Heart right ventricle (tissue), 16 donors: ENCODE measurements at regions not wholly inside any gene's neighbourhood (a gene's known extent, or its start where the extent isn't known, plus 50 kb on each side); places are given as distances from the start of the nearest gene placed in this dataset.

Experiments used
- ATAC-seq, 8 donors: fragments of 200-7000 bp; cut with Tn5 transposase; one replicate each; pipeline ENCODE4 v1.9.1; 2020; ENCODE audit warnings: mild to moderate bottlenecking in 8 of 8, moderate library complexity in 8 of 8, moderate number of reproducible peaks in 1 of 8
- DNase-seq, 2 donors: peaks; one replicate each; pipeline ENCODE4 v3.0.0-alpha.2; 2020
- H3K27ac ChIP-seq, 10 donors: fragments of 200-600 bp; sonication (generic) in 2 of 10; one replicate each; pipeline versions ENCODE4 v1.5.0 to v1.8.0; 2020 to 2022; ENCODE audit warnings: mild to moderate bottlenecking in 3 of 10
- H3K27me3 ChIP-seq, 7 donors: fragments of 200-600 bp; one replicate each; pipeline ENCODE4 v1.8.0; 2021 to 2022; ENCODE audit warnings: mild to moderate bottlenecking in 2 of 7
- H3K36me3 ChIP-seq, 9 donors: fragments of 200-600 bp; sonication (generic) in 1 of 9; one replicate each; pipeline versions ENCODE4 v1.5.0 to v1.8.0; 2020 to 2022; ENCODE audit warnings: mild to moderate bottlenecking in 2 of 9
- H3K4me1 ChIP-seq, 9 donors: fragments of 200-600 bp; sonication (generic) in 1 of 9; one replicate each; pipeline versions ENCODE4 v1.5.0 to v1.8.0; 2020 to 2022; ENCODE audit warnings: mild to moderate bottlenecking in 4 of 9
- H3K4me3 ChIP-seq, 10 donors: fragments of 200-600 bp; sonication (generic) in 2 of 10; one replicate each; pipeline versions ENCODE4 v1.5.0 to v1.8.0; 2020 to 2022; ENCODE audit warnings: mild to moderate bottlenecking in 7 of 10, moderate library complexity in 2 of 10
- H3K9me3 ChIP-seq, 11 donors: fragments of 200-600 bp in 10 of 11; sonication (generic) in 2 of 11; one replicate each; pipeline versions ENCODE4 v1.5.0 to v1.8.0; 2013 to 2022; ENCODE audit warnings: mild to moderate bottlenecking in 2 of 11, control low read depth in 1 of 11, moderate library complexity in 1 of 11
- WGBS, 2 donors: extraction: QIAGEN DNeasy Blood & Tissue Kit; methylation state at CpG; one replicate each; pipeline ENCODE4 v1.1.7; 2013; ENCODE audit warnings: inconsistent platforms in 1 of 2; 5-methylcytosine and 5-hydroxymethylcytosine counted together
- intact Hi-C, 10 donors: fragments of 100-400 bp; cut with DNase I; formaldehyde crosslinking; loops; one replicate each; pipeline versions ENCODE4 v1.11.1 to v1.14.2; 2022
- TF ChIP-seq, protein P1 (sequence below), 9 donors: fragments of 200-600 bp; sonication (generic) in 2 of 9; IDR thresholded peaks; one replicate each; pipeline versions ENCODE4 v1.5.0 to v1.8.0; 2021 to 2022; ENCODE audit warnings: antibody characterized with exemption in 9 of 9, mild to moderate bottlenecking in 5 of 9, moderate library complexity in 1 of 9
- donor health status: Arrhythmogenic right ventricular cardiomyopathy.
- donor health status: ischemic (EF 13 %, LVEDD 7.1; RV severe dilation, severe dysfunction).
- donor health status: healthy with polysubstance abuse.
- donor health status: DM: no; HTN: yes; CAD: no.
- donor health status: DM: no; HTN: no; CAD: no.
- donor health status: ischemic (EF 25% LVEDD 6.9; RV normal size, moderate dysfunction).
- donor health status: ischemic (EF 25% LVEDD 5.7; RV mildly dilated, moderate dysfunction).
- donor health status: healthy.
- donor health status: DM: yes; HTN: yes; CAD: no.
- donor health status: Ischemic cardiomyopathy.
- donor health status: ischemic (EF 35%, LVEDD 5.7; RV mildly dilated, moderate dysfunction).
- donor health status: nonischemic (EF 11% LVEDD 7.7; RV severe dilation, severe dysfunction).
- donor health status: DM: yes; HTN: yes; CAD: no.
- donor health status: PGD.
- donor health status: ischemic (EF 29% LVEDD 5.4; RV normal size, mild dysfunction).
- donor health status: nonischemic (EF 23%, LVEDD 6.1; RV moderate dilation, normal function).

DNA sequence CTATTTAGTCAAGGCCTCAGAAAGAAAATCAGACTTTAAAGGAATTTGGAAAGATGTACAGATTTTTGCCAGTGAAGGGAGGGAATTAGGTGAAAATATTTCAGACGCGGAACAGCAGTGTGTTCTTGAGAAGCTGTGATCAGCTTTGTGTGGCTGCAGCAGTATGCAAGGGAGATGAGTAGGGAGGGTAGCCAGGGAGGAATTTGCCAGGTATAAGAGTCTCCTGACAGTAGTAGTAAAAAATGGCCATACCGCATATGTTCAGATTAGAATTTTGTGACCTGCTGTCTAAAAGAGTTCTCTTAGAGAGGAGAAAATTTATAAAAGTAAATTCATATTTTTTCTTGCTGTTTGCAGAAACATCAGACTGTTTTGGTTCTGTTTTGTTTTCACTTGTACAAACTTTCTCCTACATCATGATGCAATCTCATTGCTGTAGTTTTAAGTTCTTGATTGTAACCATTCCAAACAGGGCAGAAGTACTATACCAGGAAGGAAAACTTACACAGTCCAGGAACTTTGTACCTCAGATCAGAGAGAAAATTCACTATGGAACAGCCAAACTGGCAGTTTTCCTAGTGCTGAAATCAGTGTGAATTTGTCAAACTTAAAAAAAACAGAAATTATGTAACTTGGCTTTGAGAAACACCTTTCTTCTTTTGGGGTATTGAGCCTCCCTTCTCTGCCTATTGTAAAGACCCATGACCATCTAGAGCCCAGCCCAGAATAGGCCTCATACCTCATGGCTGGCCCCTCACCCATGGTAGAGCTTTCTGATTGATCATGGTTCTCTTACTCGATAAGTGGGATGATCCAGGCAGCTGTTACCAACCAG lies 78.4 kb upstream of the NR3C1 start:
- Histone ChIP-seq H3K9me3 (no peaks in the 10 kb centered on the region), H3K4me1 (peaks cover 0 to 14% (median 3%) of the 10 kb centered on the region in 9 donors), H3K27ac (no peak overlapping the region), H3K36me3 (no peaks in the 10 kb centered on the region), H3K4me3 (no peak overlapping the region), H3K27me3 (no peaks in the 10 kb centered on the region)
- TF ChIP-seq, protein P1, sequence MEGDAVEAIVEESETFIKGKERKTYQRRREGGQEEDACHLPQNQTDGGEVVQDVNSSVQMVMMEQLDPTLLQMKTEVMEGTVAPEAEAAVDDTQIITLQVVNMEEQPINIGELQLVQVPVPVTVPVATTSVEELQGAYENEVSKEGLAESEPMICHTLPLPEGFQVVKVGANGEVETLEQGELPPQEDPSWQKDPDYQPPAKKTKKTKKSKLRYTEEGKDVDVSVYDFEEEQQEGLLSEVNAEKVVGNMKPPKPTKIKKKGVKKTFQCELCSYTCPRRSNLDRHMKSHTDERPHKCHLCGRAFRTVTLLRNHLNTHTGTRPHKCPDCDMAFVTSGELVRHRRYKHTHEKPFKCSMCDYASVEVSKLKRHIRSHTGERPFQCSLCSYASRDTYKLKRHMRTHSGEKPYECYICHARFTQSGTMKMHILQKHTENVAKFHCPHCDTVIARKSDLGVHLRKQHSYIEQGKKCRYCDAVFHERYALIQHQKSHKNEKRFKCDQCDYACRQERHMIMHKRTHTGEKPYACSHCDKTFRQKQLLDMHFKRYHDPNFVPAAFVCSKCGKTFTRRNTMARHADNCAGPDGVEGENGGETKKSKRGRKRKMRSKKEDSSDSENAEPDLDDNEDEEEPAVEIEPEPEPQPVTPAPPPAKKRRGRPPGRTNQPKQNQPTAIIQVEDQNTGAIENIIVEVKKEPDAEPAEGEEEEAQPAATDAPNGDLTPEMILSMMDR (IDR thresholded peaks at IDR 0.05): no peak
- DNase-seq (no peak), ATAC-seq (no peak)
- intact Hi-C loops: no loop called here
- WGBS, 2 donors: 91 to 96% methylated on average over 4 of the region's 4 CpGs

- H3K9me3 ChIP-seq: no peaks in the 10 kb centered on the region
- peaks cover 0 to 14% (median 3%) of the 10 kb centered on the region in 9 donors for H3K4me1 ChIP-seq
- H3K27me3 ChIP-seq: no peaks in the 10 kb centered on the region
- no peaks in the 10 kb centered on the region for H3K36me3 ChIP-seq
- intact Hi-C loops: no loop called here
- WGBS, 2 donors: 90 to 97% methylated on average over 3 of the region's 3 CpGs
- DNase-seq (no peak), ATAC-seq (no peak)
- H3K27ac ChIP-seq: no peak overlapping the region
- TF ChIP-seq, protein P1 (IDR thresholded peaks at IDR 0.05): no peak
- no peak overlapping the region for H3K4me3 ChIP-seq
These were observed 76.5 kb upstream of the NR3C1 start for GRCh38 chr5:143480001-143480400.

- ATAC-seq: no peak
- no peak overlapping the region for H3K4me3 ChIP-seq
- no peaks in the 10 kb centered on the region for H3K36me3 ChIP-seq
- no peaks in the 10 kb centered on the region for H3K9me3 ChIP-seq
- H3K4me1 ChIP-seq: peaks cover 0 to 14% (median 3%) of the 10 kb centered on the region in 9 donors
- TF ChIP-seq, protein P1 (IDR thresholded peaks at IDR 0.05): no peak
- WGBS, 2 donors: 100% methylated on average over 1 of the region's 1 CpG
- intact Hi-C loops: no loop called here
- no peak for DNase-seq
- no peak overlapping the region for H3K27ac ChIP-seq
- no peaks in the 10 kb centered on the region for H3K27me3 ChIP-seq
These were observed 75.9 kb upstream of the NR3C1 start for GRCh38 chr5:143479394-143479793.

DNA sequence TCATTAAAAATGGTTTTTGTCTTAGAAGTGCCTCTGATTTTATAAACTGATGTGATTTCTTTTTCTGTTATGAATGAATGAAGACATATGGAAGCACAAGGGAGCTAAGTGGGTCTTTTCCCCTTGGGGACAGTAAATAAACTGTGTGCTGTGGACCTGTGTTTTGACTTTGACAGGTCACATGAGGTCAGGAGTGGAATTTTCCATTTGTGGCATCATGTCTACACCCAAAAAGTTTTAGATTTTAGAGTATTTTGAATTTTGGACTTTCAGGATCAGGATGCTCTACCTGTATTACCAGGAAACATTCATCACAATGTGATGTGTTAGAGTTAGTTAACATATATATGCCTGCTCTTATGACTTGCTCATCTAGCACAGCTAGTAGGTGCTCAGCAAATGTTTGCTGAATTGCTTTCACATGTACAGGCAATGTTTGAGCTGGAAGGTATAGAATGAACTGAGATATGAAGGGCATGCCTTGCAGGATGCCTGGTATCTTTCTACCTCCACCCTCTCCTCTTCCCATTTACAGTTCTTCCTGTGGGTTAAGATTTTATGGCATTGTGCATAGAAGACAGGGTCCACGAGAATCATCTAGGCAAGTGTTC lies 73.2 kb upstream of the NR3C1 start:
- intact Hi-C loops: no loop called here
- H3K9me3 ChIP-seq: no peaks in the 10 kb centered on the region
- H3K4me1 ChIP-seq: peaks cover 0 to 12% (median 0%) of the 10 kb centered on the region in 9 donors
- no peaks in the 10 kb centered on the region for H3K36me3 ChIP-seq
- TF ChIP-seq, protein P1 (IDR thresholded peaks at IDR 0.05): no peak
- no peaks in the 10 kb centered on the region for H3K27me3 ChIP-seq
- ATAC-seq: no peak
- DNase-seq: no peak
- H3K4me3 ChIP-seq: no peak overlapping the region
- 89 to 96% methylated on average over 1 of the region's 1 CpG for WGBS, 2 donors
- H3K27ac ChIP-seq: no peak overlapping the region
